Stomach (tissue), 4 donors: ENCODE measurements at regions not wholly inside any gene's neighbourhood (a gene's known extent, or its start where the extent isn't known, plus 50 kb on each side); places are given as distances from the start of the nearest gene placed in this dataset.

Experiments
- EP300 ChIP-seq: sonication (generic); formaldehyde crosslinking; IDR thresholded peaks from one replicate; pipeline ENCODE4 v1.6.1; 2017; ENCODE audit warnings: antibody characterized with exemption
- POLR2A ChIP-seq, 4 donors: fragments of 450-650 bp; IDR thresholded peaks; one replicate each; pipeline ENCODE4 v1.6.1; 2016; ENCODE audit warnings: antibody characterized with exemption in 4 of 4, control low read depth in 2 of 4, mild to moderate bottlenecking in 1 of 4, moderate library complexity in 1 of 4
- TF ChIP-seq, protein P1 (sequence below), 7 experiments: fragments of 450-650 bp in 4 of 7; fragments of 200-600 bp in 3 of 7; sonication (generic) in 3 of 7; IDR thresholded peaks; one replicate each; pipeline ENCODE4 v1.5.1; 2016 to 2019; ENCODE audit warnings: antibody characterized with exemption in 7 of 7, control low read depth in 2 of 7, mild to moderate bottlenecking in 1 of 7

DNA sequence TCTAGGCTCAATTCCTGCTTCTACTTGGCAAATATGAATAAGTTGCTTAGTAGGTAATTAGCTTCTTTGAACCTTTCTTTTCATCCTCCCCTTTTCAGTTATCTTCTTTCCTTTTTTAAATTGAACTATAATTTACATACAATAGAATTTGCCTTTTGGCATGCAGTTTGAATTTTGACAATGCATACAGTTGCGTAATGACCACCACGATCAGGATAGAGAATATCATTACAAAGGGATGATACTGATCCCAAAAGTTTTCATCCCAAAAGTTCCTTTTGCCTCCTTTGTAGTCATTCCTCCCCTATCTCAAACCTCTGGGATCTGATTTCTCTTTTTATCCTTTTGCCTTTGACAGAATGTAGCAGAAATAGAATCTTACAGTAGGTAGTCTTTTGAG lies 164.4 kb downstream of the NOC3L start:
- TF ChIP-seq, protein P1, sequence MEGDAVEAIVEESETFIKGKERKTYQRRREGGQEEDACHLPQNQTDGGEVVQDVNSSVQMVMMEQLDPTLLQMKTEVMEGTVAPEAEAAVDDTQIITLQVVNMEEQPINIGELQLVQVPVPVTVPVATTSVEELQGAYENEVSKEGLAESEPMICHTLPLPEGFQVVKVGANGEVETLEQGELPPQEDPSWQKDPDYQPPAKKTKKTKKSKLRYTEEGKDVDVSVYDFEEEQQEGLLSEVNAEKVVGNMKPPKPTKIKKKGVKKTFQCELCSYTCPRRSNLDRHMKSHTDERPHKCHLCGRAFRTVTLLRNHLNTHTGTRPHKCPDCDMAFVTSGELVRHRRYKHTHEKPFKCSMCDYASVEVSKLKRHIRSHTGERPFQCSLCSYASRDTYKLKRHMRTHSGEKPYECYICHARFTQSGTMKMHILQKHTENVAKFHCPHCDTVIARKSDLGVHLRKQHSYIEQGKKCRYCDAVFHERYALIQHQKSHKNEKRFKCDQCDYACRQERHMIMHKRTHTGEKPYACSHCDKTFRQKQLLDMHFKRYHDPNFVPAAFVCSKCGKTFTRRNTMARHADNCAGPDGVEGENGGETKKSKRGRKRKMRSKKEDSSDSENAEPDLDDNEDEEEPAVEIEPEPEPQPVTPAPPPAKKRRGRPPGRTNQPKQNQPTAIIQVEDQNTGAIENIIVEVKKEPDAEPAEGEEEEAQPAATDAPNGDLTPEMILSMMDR (IDR thresholded peaks at IDR 0.05): no peak
- TF ChIP-seq POLR2A (IDR thresholded peaks at IDR 0.05) (no peak), EP300 (no peak)
